22Rv1 (cell line): ENCODE measurements at regions not wholly inside any gene's neighbourhood (a gene's known extent, or its start where the extent isn't known, plus 50 kb on each side); places are given as distances from the start of the nearest gene placed in this dataset.
"Not testable (repeated sequence)": the region's sequence is repeated elsewhere in the genome, so short reads cannot be mapped to it uniquely, and the experiment has no call there.

ENCODE experiments used
- H3K27ac ChIP-seq: fragments of 450-650 bp; 2 replicates; pipeline ENCODE4 v1.5.1; 2017
- ZFX ChIP-seq: fragments of 450-650 bp; IDR thresholded peaks from 2 replicates; pipeline ENCODE4 v1.6.1; 2017; ENCODE audit warnings: antibody characterized with exemption, borderline replicate concordance
- TF ChIP-seq, protein P1 (sequence below): fragments of 450-650 bp; IDR thresholded peaks from 2 replicates; pipeline ENCODE4 v1.5.1; 2017; ENCODE audit warnings: mild to moderate bottlenecking

DNA sequence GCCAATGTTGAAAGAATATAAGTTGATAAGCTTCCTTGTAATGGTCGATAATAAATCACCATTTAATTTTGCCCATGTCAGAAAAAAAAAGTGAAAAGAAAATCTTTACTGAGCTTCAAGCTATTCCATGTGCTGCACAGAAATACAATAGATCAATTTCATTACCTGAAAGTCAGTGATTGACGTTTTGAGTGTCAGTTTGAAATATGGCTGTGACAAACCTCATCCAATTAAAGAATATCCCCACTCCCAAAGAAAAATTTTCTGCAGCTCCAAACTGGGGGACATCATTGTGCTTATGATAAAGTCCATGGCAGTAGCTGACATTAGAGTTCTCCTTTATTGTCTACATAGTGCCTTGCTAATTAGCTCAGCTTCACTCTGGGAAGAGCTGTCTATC, 184.8 kb upstream of the RPRM start:
- no peak for TF ChIP-seq ZFX
- TF ChIP-seq, protein P1, sequence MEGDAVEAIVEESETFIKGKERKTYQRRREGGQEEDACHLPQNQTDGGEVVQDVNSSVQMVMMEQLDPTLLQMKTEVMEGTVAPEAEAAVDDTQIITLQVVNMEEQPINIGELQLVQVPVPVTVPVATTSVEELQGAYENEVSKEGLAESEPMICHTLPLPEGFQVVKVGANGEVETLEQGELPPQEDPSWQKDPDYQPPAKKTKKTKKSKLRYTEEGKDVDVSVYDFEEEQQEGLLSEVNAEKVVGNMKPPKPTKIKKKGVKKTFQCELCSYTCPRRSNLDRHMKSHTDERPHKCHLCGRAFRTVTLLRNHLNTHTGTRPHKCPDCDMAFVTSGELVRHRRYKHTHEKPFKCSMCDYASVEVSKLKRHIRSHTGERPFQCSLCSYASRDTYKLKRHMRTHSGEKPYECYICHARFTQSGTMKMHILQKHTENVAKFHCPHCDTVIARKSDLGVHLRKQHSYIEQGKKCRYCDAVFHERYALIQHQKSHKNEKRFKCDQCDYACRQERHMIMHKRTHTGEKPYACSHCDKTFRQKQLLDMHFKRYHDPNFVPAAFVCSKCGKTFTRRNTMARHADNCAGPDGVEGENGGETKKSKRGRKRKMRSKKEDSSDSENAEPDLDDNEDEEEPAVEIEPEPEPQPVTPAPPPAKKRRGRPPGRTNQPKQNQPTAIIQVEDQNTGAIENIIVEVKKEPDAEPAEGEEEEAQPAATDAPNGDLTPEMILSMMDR: no peak
- no peak overlapping the region for H3K27ac ChIP-seq

DNA sequence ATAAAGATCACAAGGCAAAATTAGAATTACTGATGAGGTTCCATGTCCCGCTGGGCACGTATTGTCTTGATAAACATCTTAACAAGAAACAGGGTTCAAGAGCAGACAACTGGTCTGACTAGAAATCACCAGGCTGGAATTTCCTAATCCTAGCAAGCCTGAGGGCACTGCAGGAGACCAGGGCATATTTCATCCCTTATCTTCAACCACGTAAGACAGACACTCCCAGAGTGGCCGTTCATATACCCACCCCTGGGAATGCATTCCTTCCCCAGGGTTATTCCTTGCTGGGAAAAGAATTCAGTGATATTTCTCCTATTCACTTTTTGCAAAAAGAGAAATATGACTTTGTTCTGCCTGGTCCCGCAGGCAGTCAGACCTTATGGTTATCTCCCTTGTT, 185.4 kb upstream of the RPRM start:
- not testable (repeated sequence) for H3K27ac ChIP-seq

DNA sequence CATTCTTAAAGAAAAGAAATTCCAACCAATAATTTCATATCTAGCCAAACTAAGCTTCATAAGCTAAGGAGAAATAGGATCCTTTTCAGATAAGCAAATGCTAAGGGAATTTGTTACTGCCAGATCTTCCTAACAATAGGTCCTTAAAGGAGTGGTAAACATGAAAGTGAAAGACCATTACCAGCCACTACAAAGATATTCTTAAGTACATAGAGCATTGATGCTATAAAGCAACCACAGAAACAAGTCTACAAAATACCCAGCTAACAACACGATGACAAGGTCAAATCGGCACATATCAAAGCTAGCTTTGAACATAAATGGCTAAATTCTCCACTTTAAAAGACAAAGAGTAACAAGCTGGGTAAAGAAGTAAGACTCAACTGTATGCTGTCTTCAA, 188.9 kb upstream of the RPRM start:
- no peak for TF ChIP-seq ZFX
- TF ChIP-seq, protein P1: no peak

DNA sequence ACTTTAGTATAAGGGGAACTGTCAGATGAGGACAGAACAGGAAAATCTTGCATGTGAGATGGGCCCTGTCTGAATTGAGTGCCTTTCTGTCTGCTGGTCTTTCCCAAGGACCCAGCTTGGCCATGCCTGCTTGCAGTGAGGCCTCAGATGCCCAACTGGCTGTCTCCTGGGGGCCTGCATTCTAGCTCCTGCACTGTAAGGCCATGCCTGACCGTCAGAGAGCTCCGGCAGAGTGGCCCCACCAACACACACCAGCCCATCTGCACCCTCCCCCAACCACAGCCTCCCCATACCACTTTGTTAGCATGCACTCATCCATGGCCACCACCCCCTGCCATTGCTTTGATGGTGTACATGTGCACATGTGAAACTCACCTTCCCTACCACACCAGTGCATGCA, 190.4 kb upstream of the RPRM start:
- TF ChIP-seq ZFX: no peak
- TF ChIP-seq, protein P1: no peak
- no peak overlapping the region for H3K27ac ChIP-seq

More for the DNA sequence above, 188.9 kb upstream of the RPRM start:
- no peak overlapping the region for H3K27ac ChIP-seq

DNA sequence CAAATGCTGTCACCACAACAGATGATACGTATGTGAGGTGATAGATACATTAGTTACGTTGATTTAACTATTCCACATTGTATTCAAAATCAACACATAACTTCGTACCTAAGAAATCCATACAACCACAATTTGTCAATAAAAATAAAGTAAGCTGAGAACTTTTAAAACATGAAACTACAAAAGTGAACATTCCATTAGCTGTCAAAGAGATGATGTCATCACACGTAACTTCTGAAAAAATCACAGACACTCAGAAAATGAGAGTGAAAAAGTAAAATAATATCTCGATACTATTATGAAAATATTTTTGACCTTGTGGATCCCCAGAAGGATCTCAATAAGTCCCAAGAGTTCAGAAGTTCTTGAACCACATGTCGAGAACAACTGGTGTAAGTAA, 161.6 kb upstream of the GALNT13 start:
- H3K27ac ChIP-seq: no peak overlapping the region
- TF ChIP-seq, protein P1: no peak
- TF ChIP-seq ZFX: no peak

DNA sequence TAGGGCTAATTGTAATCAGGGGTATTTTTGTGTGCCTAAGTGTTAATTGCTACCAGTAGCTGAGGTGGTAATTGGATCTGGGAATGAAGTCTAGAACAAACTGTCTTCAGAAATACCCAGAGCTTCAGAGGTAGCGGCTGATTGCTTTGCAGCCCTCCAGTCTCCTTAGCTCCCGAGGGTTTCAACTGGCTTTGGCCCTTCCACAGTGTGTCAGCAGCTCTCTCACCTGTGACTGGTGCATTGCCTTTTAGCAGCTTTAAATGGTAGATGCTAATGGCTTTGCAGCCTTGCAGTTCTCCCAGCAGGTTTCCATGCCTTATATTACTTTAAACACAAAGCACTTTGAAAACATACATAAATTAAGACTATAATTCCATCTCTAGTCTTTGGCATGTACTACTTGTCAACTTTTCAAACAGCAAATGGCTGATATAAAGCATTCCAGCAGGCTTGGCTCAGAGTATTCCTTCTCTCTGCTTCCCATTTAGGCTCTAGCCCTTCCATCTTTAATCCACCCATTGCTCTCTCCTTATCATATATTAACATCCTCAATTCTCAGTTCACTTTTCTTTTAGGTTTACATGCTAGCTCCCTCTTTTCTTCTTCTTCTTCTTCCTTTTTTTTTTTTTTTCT, 156.4 kb upstream of the GALNT13 start:
- TF ChIP-seq, protein P1: no peak
- TF ChIP-seq ZFX: no peak
- H3K27ac ChIP-seq: no peak overlapping the region

DNA sequence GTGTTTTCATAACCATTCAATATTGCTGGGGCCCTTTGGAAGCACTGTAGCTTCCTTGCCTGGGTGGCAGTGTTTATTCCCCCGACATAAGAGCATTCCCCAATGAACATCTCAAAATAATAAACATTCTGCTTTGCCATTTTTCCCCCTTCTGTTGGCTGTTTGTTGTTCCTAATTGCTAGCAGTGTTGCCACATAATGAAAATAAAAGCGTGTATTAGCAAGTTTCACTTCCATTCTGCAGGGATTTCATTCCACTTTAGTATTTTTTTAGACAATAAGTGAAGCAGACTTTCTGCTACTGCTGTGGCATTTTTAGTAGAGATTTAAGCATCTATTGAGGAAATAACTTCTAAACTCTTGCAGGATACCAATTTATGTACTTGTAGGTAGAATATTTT, 154.7 kb upstream of the GALNT13 start:
- TF ChIP-seq, protein P1: no peak
- TF ChIP-seq ZFX: no peak
- no peak overlapping the region for H3K27ac ChIP-seq

DNA sequence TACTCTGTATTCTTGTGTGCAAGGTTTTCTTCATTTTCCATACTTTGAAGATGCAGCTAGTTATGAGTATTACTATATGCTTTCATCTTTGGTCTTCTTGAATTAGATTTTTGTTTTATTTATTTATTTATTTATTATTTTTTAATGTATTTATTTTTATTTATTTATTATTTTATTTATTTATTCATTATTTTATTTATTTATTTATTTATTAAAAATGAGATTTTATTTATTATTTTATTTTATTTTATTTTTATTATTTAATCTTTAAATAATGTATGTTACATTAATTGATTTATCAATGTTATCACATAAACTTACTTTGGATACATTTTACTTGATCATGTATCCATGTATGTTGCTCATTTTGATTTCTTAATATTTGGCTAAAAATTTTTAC, 132.3 kb upstream of the GALNT13 start:
- no peak overlapping the region for H3K27ac ChIP-seq
- TF ChIP-seq, protein P1: no peak
- no peak for TF ChIP-seq ZFX
